ENCODE measurements at regions not wholly inside any gene's neighbourhood (a gene's known extent, or its start where the extent isn't known, plus 50 kb on each side); places are given as distances from the start of the nearest gene placed in this dataset.

DNA sequence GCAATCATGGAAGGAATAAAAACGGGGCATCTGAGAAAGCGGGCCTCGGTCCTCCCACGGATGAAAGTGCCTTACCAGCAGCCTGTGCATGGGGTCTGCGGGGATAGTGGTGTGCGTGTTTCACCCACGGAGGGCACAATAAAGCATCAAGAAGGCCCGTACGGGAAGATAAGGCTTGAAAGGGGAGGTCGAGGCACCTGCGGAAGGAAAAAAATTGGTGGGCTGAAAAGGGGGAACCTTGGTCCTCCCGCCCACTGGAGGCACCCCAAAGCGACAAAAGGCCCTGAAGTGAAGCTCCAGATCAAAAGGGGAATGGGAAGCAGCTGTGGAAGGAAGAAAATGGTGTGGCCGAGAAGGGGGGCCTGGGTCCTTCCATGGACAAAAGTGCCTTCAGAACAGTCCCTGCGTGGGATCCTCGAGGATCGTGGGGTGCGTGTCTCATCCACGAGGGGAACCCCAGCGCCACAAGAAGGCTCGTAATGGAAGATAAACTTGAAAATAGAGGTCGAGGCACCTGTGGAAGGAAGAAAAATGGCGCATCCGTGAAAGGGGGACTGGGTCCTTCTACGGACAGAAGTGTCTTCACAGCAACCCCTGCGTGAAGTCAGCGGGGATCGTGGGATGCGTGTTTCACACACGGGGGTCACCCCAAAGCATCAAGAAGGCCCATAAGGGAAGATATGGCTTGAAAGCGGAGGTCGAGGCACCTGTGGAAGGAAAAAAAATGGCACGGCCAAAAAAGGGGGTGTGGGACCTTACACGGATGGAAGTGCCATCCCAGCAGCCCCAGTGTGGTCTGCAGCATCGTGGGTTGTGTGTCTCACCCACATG, 276.9 kb downstream of the ALG10 start:
- intact Hi-C loops (cut with DNase I; ENCODE audit: low total_unique reads), result no loop called here
- TF ChIP-seq, protein P1, sequence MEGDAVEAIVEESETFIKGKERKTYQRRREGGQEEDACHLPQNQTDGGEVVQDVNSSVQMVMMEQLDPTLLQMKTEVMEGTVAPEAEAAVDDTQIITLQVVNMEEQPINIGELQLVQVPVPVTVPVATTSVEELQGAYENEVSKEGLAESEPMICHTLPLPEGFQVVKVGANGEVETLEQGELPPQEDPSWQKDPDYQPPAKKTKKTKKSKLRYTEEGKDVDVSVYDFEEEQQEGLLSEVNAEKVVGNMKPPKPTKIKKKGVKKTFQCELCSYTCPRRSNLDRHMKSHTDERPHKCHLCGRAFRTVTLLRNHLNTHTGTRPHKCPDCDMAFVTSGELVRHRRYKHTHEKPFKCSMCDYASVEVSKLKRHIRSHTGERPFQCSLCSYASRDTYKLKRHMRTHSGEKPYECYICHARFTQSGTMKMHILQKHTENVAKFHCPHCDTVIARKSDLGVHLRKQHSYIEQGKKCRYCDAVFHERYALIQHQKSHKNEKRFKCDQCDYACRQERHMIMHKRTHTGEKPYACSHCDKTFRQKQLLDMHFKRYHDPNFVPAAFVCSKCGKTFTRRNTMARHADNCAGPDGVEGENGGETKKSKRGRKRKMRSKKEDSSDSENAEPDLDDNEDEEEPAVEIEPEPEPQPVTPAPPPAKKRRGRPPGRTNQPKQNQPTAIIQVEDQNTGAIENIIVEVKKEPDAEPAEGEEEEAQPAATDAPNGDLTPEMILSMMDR (IDR thresholded peaks at IDR 0.05), result no peak
- DNase-seq (ENCODE audit: low spot score in 2 of 2), result peak in 1 of 2 donors; percentile 60
- 67 to 81% methylated on average over 35 of the region's 35 CpGs for WGBS, 2 donors
- no peak overlapping the region for H3K4me3 ChIP-seq (ENCODE audit: low read depth, poor library complexity, severe bottlenecking)

DNA sequence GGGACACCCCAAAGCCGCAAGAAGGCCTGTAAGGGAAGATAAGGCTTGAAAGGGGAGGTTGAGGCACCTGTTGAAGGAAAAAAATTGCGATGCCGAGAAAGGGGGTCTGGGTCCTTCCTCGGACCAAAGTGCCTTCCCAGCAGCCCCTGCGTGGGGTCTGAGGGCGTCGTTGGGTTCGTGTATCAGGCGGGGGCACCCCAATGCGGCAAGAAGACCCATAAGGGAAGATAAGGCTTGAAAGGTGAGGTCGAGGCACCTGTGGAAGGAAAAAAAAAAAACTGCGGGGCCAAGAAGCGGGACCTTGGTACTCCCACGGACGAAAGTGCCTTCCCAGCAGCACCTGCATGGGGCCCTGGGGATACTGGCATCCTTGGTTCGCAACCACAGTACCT, 277.5 kb downstream of the ALG10 start:
- no peak for DNase-seq (ENCODE audit: low spot score in 2 of 2)
- intact Hi-C loops (cut with DNase I; ENCODE audit: low total_unique reads), result no loop called here
- TF ChIP-seq, protein P1 (IDR thresholded peaks at IDR 0.05), result no peak
- TF ChIP-seq POLR2A (IDR thresholded peaks at IDR 0.05), result no peak
- H3K4me3 ChIP-seq (ENCODE audit: low read depth, poor library complexity, severe bottlenecking), result no peak overlapping the region
- 65 to 80% methylated on average over 16 of the region's 16 CpGs for WGBS, 2 donors

DNA sequence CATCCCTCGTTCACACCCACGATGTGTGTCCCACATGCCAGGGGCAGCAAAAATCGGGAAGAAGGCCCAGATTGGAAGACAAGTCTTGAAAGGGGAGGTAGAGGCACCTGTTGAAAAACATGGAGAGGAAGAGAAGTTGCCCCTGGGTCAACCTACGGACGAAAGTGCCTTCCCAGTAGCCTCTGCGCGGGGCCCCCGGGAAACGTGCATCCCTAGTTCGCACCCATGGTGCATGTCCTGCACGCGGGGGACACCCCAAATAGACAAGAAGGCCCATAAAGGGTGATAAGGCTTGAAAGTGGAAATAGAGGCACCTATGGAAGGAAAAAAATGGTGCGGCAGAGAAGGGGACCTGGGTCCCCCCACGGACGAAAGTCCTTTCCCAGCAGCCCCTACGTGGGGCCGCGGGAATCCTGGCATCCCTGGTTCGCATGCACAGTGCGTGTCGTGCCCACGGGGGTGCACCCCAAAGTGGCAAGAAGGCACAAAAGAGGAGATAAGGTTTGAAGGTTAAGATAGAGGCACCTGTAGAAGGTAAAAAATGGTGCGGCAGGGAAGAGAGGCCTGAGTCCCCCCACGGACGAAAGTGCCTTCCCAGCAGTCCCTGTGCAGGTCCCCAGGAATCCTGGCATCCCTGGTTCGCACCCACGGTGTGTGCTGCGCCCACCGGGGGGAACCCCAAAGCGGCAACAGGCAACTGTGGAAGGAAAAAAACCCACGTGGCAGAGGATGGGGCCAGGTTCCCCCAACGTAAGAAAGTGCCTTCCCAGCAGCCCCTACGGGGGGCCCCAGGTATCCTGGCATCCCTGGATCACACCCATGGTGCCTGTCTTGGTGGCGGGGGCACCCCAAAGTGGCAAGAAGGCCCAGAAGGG, 278.3 kb downstream of the ALG10 start:
- H3K4me3 ChIP-seq (ENCODE audit: low read depth, poor library complexity, severe bottlenecking), result no peak overlapping the region
- WGBS, 2 donors, result 81 to 86% methylated on average over 34 of the region's 34 CpGs
- TF ChIP-seq, protein P1 (IDR thresholded peaks at IDR 0.05), result no peak
- no peak for TF ChIP-seq POLR2A (IDR thresholded peaks at IDR 0.05)
- intact Hi-C loops (cut with DNase I; ENCODE audit: low total_unique reads), result no loop called here
- peak in 1 of 2 donors; percentile 48 for DNase-seq (ENCODE audit: low spot score in 2 of 2)

DNA sequence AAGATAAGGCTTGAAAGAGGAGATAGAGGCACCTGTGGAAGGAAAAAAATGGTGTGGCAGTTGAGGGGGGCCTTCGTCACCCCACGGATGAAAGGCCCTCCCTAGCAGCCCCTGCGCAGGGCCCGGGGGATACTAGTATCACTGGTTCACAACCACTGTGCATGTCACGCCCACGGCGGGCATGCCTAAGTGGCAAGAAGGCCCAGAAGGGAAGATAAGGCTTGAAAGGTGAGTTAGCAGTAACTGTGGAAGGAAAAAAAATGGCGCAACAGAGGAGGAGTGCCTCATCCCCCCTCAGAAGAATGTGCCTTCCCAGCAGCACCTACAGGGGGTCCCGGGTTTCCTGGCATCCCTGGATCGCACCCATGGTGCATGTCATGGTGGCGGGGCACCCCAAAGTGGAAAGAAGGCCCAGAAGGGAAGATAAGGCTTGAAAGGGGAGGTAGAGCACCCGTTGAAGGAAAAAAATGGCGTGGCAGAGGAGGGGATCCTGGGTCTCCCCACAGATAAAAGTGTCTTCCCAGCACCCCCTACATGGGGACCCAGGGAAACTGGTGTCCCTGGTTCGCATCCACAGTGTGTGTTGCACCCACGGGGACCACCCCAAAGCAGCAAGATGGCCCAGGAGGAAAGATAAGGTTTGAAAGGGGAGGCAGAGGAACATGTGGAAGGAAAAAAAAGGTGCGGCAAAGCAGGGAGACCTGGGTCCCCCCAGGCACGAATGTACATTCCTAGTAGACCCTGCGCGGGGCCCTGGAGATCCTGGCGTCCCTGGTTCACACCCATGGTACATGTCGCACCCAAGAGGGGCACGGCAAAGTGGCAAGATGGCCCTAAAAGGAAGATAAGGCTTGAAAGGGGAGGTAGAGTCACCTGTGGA, 279.2 kb downstream of the ALG10 start:
- intact Hi-C loops (cut with DNase I; ENCODE audit: low total_unique reads), result no loop called here

More for the DNA sequence above, 279.2 kb downstream of the ALG10 start:
- peak in 1 of 2 donors; percentile 77 for DNase-seq (ENCODE audit: low spot score in 2 of 2)
- TF ChIP-seq, protein P1 (IDR thresholded peaks at IDR 0.05), result no peak
- TF ChIP-seq POLR2A (IDR thresholded peaks at IDR 0.05), result no peak
- WGBS, 2 donors, result 81 to 83% methylated on average over 22 of the region's 22 CpGs
- H3K4me3 ChIP-seq (ENCODE audit: low read depth, poor library complexity, severe bottlenecking), result no peak overlapping the region
